ENCODE measurements at regions not wholly inside any gene's neighbourhood (a gene's known extent, or its start where the extent isn't known, plus 50 kb on each side); places are given as distances from the start of the nearest gene placed in this dataset.

GRCh38 chr9:109935406-109936087 lies 155.5 kb downstream of the PALM2AKAP2 start:
- DNase-seq (ENCODE audit: low read depth in 4 of 6, low spot score in 6 of 6) = no peak
- Histone ChIP-seq H3K27ac (ENCODE audit: low read depth, low read length) (no peak overlapping the region), H3K9me3 (ENCODE audit: control insufficient read depth, insufficient read depth, low read length) (no peaks in the 10 kb centered on the region), H3K27me3 (ENCODE audit: control insufficient read depth, insufficient read depth, low read length) (no peaks in the 10 kb centered on the region), H3K36me3 (ENCODE audit: control insufficient read depth, insufficient read depth, low read length) (no peaks in the 10 kb centered on the region), H3K4me1 (ENCODE audit: control insufficient read depth, insufficient read depth, low read length) (no peaks in the 10 kb centered on the region), H3K4me3 (ENCODE audit: low read depth, low read length) (no peak overlapping the region)
- 83% methylated on average over 1 of the region's 1 CpG for WGBS (ENCODE audit: insufficient coverage)

GRCh38 chr9:109937861-109938453 lies 158.0 kb downstream of the PALM2AKAP2 start:
- H3K4me1 ChIP-seq (ENCODE audit: control insufficient read depth, insufficient read depth, low read length) = no peaks in the 10 kb centered on the region
- no peak overlapping the region for H3K27ac ChIP-seq (ENCODE audit: low read depth, low read length)
- 100% methylated on average over 2 of the region's 3 CpGs for WGBS (ENCODE audit: insufficient coverage)
- no peaks in the 10 kb centered on the region for H3K9me3 ChIP-seq (ENCODE audit: control insufficient read depth, insufficient read depth, low read length)
- H3K36me3 ChIP-seq (ENCODE audit: control insufficient read depth, insufficient read depth, low read length) = peaks cover 2% of the 10 kb centered on the region
- H3K4me3 ChIP-seq (ENCODE audit: low read depth, low read length) = no peak overlapping the region
- H3K27me3 ChIP-seq (ENCODE audit: control insufficient read depth, insufficient read depth, low read length) = no peaks in the 10 kb centered on the region
- no peak for DNase-seq (ENCODE audit: low read depth in 4 of 6, low spot score in 6 of 6)

GRCh38 chr9:109939698-109940342 lies 159.8 kb downstream of the PALM2AKAP2 start:
- no peaks in the 10 kb centered on the region for H3K4me1 ChIP-seq (ENCODE audit: control insufficient read depth, insufficient read depth, low read length)
- H3K4me3 ChIP-seq (ENCODE audit: low read depth, low read length) = no peak overlapping the region
- H3K9me3 ChIP-seq (ENCODE audit: control insufficient read depth, insufficient read depth, low read length) = no peaks in the 10 kb centered on the region
- H3K27me3 ChIP-seq (ENCODE audit: control insufficient read depth, insufficient read depth, low read length) = no peaks in the 10 kb centered on the region
- H3K36me3 ChIP-seq (ENCODE audit: control insufficient read depth, insufficient read depth, low read length) = peaks cover 5% of the 10 kb centered on the region
- no peak for DNase-seq (ENCODE audit: low read depth in 4 of 6, low spot score in 6 of 6)
- H3K27ac ChIP-seq (ENCODE audit: low read depth, low read length) = no peak overlapping the region

- H3K4me1 ChIP-seq (ENCODE audit: control insufficient read depth, insufficient read depth, low read length) = no peaks in the 10 kb centered on the region
- no peak for DNase-seq (ENCODE audit: low read depth in 4 of 6, low spot score in 6 of 6)
- H3K27ac ChIP-seq (ENCODE audit: low read depth, low read length) = no peak overlapping the region
- 69% methylated on average over 2 of the region's 3 CpGs for WGBS (ENCODE audit: insufficient coverage)
- peaks cover 5% of the 10 kb centered on the region for H3K36me3 ChIP-seq (ENCODE audit: control insufficient read depth, insufficient read depth, low read length)
- no peaks in the 10 kb centered on the region for H3K9me3 ChIP-seq (ENCODE audit: control insufficient read depth, insufficient read depth, low read length)
- H3K27me3 ChIP-seq (ENCODE audit: control insufficient read depth, insufficient read depth, low read length) = no peaks in the 10 kb centered on the region
- H3K4me3 ChIP-seq (ENCODE audit: low read depth, low read length) = no peak overlapping the region
These were observed 160.6 kb downstream of the PALM2AKAP2 start for GRCh38 chr9:109940561-109940960.

- peaks cover 5% of the 10 kb centered on the region for H3K36me3 ChIP-seq (ENCODE audit: control insufficient read depth, insufficient read depth, low read length)
- H3K27ac ChIP-seq (ENCODE audit: low read depth, low read length) = no peak overlapping the region
- H3K4me1 ChIP-seq (ENCODE audit: control insufficient read depth, insufficient read depth, low read length) = no peaks in the 10 kb centered on the region
- no peak for DNase-seq (ENCODE audit: low read depth in 4 of 6, low spot score in 6 of 6)
- no peak overlapping the region for H3K4me3 ChIP-seq (ENCODE audit: low read depth, low read length)
- WGBS (ENCODE audit: insufficient coverage) = no CpG with 5 or more reads among the region's 1 CpG
- no peaks in the 10 kb centered on the region for H3K9me3 ChIP-seq (ENCODE audit: control insufficient read depth, insufficient read depth, low read length)
- no peaks in the 10 kb centered on the region for H3K27me3 ChIP-seq (ENCODE audit: control insufficient read depth, insufficient read depth, low read length)
These were observed 161.8 kb downstream of the PALM2AKAP2 start for GRCh38 chr9:109941771-109942170.

GRCh38 chr9:109945573-109945972 lies 165.6 kb downstream of the PALM2AKAP2 start:
- no peak for DNase-seq (ENCODE audit: low read depth in 4 of 6, low spot score in 6 of 6)
- no CpG with 5 or more reads among the region's 1 CpG for WGBS (ENCODE audit: insufficient coverage)
- no peaks in the 10 kb centered on the region for H3K9me3 ChIP-seq (ENCODE audit: control insufficient read depth, insufficient read depth, low read length)

GRCh38 chr9:109948453-109948852 lies 168.5 kb downstream of the PALM2AKAP2 start:
- H3K4me3 ChIP-seq (ENCODE audit: low read depth, low read length) = no peak overlapping the region
- H3K9me3 ChIP-seq (ENCODE audit: control insufficient read depth, insufficient read depth, low read length) = no peaks in the 10 kb centered on the region
- H3K27me3 ChIP-seq (ENCODE audit: control insufficient read depth, insufficient read depth, low read length) = no peaks in the 10 kb centered on the region
- no peak for DNase-seq (ENCODE audit: low read depth in 4 of 6, low spot score in 6 of 6)
- no CpG with 5 or more reads among the region's 1 CpG for WGBS (ENCODE audit: insufficient coverage)
- no peaks in the 10 kb centered on the region for H3K4me1 ChIP-seq (ENCODE audit: control insufficient read depth, insufficient read depth, low read length)
- no peak overlapping the region for H3K27ac ChIP-seq (ENCODE audit: low read depth, low read length)
- no peaks in the 10 kb centered on the region for H3K36me3 ChIP-seq (ENCODE audit: control insufficient read depth, insufficient read depth, low read length)

More at GRCh38 chr9:109945573-109945972, 165.6 kb downstream of the PALM2AKAP2 start:
- Histone ChIP-seq H3K36me3 (ENCODE audit: control insufficient read depth, insufficient read depth, low read length) (peaks cover 5% of the 10 kb centered on the region), H3K27ac (ENCODE audit: low read depth, low read length) (no peak overlapping the region), H3K4me3 (ENCODE audit: low read depth, low read length) (no peak overlapping the region), H3K4me1 (ENCODE audit: control insufficient read depth, insufficient read depth, low read length) (no peaks in the 10 kb centered on the region), H3K27me3 (ENCODE audit: control insufficient read depth, insufficient read depth, low read length) (no peaks in the 10 kb centered on the region)

DNA sequence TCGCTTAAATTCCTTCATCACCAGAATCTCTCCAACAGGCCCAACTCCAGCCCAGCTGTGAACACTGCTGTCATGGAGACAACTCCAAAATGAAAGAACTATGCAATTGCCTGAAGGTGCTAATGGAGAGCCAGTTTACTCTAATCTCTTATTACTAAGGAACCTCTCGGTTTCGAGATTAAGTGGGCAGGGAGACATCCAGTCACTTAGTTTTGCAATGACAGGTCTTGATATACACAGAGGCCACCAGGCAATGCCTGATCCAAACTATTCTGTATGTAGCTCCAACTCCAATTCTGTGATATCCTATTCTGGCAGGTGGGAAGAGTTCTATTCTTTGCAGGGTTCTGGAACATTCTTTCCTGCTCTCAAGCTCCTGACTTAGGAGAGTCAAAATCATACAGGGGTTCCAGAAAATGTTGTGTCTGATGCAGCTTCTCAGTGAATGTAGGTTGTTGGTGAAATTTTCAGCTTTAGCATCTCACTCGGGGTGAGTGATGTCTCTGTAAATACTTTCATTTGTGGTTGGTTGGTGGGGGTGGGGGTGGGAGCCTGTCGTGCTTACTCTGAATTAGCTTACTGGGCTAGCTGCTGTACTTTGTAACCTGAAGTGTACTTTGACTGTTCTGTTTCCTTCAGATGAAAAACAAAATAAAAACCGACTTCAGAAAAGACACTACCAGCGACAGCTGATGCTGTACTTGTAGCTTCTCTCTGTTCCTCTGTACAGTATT lies 170.9 kb downstream of the PALM2AKAP2 start:
- Histone ChIP-seq H3K9me3 (ENCODE audit: control insufficient read depth, insufficient read depth, low read length) (no peaks in the 10 kb centered on the region), H3K4me1 (ENCODE audit: control insufficient read depth, insufficient read depth, low read length) (no peaks in the 10 kb centered on the region), H3K36me3 (ENCODE audit: control insufficient read depth, insufficient read depth, low read length) (no peaks in the 10 kb centered on the region), H3K4me3 (ENCODE audit: low read depth, low read length) (no peak overlapping the region), H3K27me3 (ENCODE audit: control insufficient read depth, insufficient read depth, low read length) (no peaks in the 10 kb centered on the region), H3K27ac (ENCODE audit: low read depth, low read length) (no peak overlapping the region)
- no peak for DNase-seq (ENCODE audit: low read depth in 4 of 6, low spot score in 6 of 6)
- 91% methylated on average over 6 of the region's 7 CpGs for WGBS (ENCODE audit: insufficient coverage)

DNA sequence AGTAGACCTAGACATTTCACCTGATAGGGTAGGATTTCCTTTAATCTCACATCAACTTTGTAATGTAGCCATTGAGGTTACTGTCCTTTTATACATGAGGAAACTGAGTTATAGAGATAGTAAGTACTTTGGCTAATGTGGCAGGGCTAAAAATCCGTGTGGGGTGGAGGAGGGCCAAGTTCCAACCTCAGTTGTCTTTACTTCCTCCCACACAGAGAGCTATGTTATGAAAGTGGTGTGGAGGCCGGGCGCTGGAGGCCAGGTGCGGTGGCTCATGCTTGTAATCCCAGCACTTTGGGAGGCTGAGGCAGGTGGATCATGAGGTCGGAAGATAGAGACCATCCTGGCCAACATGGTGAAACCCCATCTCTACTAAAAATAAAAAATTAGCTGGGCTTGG lies 173.3 kb downstream of the PALM2AKAP2 start:
- H3K27me3 ChIP-seq (ENCODE audit: control insufficient read depth, insufficient read depth, low read length) = no peaks in the 10 kb centered on the region
- H3K4me1 ChIP-seq (ENCODE audit: control insufficient read depth, insufficient read depth, low read length) = no peaks in the 10 kb centered on the region
- no peak overlapping the region for H3K27ac ChIP-seq (ENCODE audit: low read depth, low read length)
- DNase-seq (ENCODE audit: low read depth in 4 of 6, low spot score in 6 of 6) = no peak
- no CpG with 5 or more reads among the region's 5 CpGs for WGBS (ENCODE audit: insufficient coverage)
- no peaks in the 10 kb centered on the region for H3K9me3 ChIP-seq (ENCODE audit: control insufficient read depth, insufficient read depth, low read length)
- H3K4me3 ChIP-seq (ENCODE audit: low read depth, low read length) = no peak overlapping the region
- H3K36me3 ChIP-seq (ENCODE audit: control insufficient read depth, insufficient read depth, low read length) = no peaks in the 10 kb centered on the region

Measured in spinal cord (tissue), 9 donors.